ENCODE measurements at regions not wholly inside any gene's neighbourhood (a gene's known extent, or its start where the extent isn't known, plus 50 kb on each side); places are given as distances from the start of the nearest gene placed in this dataset.
"Not testable (repeated sequence)": the region's sequence is repeated elsewhere in the genome, so short reads cannot be mapped to it uniquely, and the experiment has no call there.

- not testable (repeated sequence) for DNase-seq (ENCODE audit: low read depth, low spot score)
These were observed 79.6 kb upstream of the SLC6A11 start for GRCh38 chr3:10736444-10736843.

- no peak for DNase-seq (ENCODE audit: low read depth, low spot score)
These were observed 78.2 kb upstream of the SLC6A11 start for GRCh38 chr3:10737785-10738184.

GRCh38 chr3:10738688-10739372, 77.2 kb upstream of the SLC6A11 start:
- DNase-seq (ENCODE audit: low read depth, low spot score) = peak; percentile 75

GRCh38 chr3:10740954-10741353, 75.1 kb upstream of the SLC6A11 start:
- no peak for DNase-seq (ENCODE audit: low read depth, low spot score)

DNA sequence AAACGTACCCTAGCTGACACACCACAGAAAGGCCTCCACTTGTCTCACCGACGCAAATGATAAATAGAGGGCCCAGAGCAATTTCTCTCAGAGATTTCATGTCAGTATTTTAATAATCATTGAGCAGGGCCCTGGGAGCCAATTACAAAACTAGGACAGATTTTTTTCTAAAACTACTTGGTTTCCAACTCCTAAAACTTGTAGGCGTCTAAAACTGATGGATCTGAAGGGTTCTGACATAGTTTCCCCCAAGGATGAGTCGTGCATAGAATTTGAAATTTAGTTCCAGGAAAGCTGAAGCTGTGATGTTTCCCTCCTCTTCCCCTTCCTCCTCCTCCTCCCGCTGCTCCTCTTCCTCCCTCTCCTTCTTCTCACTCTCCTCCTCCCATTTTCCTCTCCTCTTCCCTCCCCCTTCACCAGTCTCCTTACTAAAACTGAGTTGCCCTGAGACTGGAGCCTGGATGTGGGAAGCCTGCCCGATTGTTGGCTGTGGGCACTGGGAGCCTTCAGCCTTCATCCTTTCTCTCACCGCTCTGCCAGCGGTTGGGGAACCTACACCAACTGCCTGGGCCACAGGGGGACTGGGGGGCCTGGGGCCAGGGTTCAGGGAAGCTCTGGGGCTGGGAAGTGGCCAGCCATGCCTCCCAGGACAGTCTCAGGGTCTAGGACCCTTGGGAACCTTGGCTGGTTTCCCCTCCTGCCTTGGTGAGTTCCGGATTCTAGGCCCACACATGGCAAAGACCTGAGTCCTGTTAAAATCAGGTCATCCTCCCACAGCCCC, 73.9 kb upstream of the SLC6A11 start:
- no peak for DNase-seq (ENCODE audit: low read depth, low spot score)

- DNase-seq (ENCODE audit: low read depth, low spot score) = no peak
These were observed 72.5 kb upstream of the SLC6A11 start for GRCh38 chr3:10743366-10744097.

DNA sequence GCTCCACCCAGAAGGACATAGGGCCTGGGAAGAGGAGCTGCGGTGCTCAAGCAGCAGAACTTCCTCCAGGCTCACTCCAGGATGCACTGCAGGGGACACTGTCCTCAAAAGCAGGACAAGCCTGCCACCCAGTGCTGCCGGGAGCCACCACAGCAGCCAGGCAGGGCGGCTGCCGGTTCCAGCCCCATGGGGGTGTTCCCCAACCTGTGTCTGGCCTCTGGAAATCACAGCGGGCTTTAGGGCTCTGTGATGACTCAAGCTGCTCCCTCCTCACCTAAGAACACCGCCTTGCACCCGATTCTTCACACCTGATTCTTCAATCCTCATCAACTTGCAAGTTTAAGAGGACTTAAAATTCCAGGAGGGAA, 71.9 kb upstream of the SLC6A11 start:
- no peak for DNase-seq (ENCODE audit: low read depth, low spot score)

GRCh38 chr3:10745392-10745791, 70.6 kb upstream of the SLC6A11 start:
- DNase-seq (ENCODE audit: low read depth, low spot score) = no peak

DNA sequence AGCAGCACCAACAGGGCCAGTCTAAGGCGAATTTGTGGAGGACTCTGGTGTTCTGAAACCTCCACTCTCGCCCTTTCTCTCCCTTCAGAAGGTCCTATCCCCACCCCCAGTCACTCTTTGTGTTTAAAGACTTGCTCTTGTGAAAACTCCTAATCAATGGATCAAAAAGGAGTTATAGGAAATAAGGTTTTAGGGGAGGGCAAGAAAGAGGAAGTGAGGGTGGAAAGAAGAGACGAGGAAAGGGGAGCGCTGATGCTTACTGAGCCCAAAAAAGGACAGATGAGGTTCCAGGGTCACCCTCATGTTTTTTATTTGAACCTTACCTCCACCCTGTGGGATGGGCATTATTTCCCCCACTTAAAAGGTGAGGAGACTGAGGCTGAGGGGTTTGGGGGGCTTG, 70.0 kb upstream of the SLC6A11 start:
- DNase-seq (ENCODE audit: low read depth, low spot score) = no peak

DNA sequence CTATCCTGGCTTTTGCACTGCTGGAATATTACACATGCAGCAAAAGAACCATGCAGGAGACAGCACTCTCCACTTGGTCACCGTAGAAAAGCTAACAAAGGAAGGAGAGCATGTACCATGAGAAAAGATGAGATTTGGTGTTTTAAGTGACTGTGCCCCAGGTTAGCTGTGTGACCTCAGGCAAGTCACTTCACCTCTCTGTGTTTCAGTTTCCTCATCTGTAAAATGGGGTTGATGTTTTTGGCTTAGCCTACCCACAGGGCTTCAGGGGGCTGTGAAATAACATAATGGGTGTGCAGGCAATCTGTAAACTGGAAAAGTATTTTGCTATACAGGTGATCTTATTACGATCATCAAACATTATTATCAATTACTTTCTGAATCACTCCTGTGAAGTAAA, 69.3 kb upstream of the SLC6A11 start:
- no peak for DNase-seq (ENCODE audit: low read depth, low spot score)

GRCh38 chr3:10747341-10747740, 68.7 kb upstream of the SLC6A11 start:
- DNase-seq (ENCODE audit: low read depth, low spot score) = no peak

DNA sequence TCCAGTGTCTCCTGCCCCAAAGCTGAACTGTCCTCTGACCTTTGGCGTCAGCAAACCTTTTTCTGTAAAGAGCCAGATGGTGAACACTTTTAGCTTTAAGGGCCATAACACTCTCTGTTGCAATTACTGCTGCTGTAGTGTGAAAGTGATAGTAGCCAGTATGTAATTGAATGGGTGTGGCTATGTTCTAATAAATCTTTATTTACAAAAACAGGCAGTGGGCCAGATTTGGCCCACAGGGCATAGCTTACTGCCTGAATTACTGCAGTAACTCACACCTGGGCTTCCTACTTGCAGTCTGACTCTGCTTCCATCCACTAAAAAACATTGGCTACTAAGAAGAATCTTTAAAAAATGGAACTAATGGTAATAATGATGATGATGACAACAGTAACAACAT, 68.0 kb upstream of the SLC6A11 start:
- DNase-seq (ENCODE audit: low read depth, low spot score) = no peak

DNA sequence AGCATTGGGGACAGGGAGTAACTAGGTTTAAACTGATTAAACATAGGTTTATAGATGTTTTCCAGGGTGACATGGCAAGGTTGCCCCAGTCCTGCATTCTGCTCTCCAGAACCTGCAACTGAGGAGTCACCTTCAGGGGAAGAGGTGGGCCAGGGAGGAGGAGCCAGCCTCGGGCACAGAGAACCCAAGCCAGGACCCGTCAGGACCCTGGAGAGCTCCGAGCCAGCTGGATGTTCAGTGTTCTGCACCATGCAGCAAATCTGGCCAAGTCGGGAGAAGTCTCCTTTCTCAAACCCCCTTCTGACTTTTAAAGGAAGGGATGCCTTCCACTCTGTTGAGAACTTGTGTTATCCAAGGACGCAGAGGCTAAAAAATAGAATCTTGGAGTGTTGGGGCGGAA, 62.1 kb upstream of the SLC6A11 start:
- no peak for DNase-seq (ENCODE audit: low read depth, low spot score)

- DNase-seq (ENCODE audit: low read depth, low spot score) = no peak
These were observed 59.5 kb upstream of the SLC6A11 start for GRCh38 chr3:10756546-10756945.

DNA sequence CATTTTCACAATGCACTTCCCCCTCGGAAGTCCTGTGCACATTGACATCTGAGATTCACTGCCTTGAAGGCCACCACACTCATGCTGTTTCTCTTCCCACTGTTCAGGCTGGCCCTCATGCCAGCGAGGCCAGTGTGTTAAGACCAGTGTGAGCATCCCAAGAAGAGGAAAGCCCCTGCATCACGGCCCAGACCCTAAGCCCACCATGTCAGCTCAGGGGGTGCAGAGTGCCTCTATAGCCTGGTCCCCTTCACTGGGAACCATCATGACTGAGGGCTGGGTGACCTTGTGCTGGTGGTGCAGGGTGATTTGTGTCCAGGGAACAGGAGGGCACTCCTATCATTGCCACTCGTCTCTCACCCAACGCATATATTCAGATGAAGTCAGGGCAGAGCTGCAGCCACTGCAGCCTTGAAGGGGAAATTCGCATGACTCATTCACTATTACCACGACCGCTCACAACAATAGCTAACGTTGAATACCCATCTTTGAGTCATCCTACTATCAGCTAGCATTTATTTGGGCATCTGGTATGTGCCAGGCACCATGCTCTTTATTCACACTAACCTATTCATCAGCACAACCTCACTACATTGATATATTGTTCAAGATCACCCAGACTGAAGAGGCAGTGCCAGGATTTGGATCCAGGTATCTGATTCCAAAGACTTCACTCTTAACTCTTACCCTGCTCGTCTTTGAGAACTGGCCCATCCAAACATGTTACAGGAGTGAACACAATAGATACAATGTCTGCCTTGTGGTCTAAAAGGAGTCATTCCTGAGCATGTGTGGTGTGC, 58.8 kb upstream of the SLC6A11 start:
- DNase-seq (ENCODE audit: low read depth, low spot score) = no peak

GRCh38 chr3:10757821-10758130, 58.3 kb upstream of the SLC6A11 start:
- no peak for DNase-seq (ENCODE audit: low read depth, low spot score)

DNA sequence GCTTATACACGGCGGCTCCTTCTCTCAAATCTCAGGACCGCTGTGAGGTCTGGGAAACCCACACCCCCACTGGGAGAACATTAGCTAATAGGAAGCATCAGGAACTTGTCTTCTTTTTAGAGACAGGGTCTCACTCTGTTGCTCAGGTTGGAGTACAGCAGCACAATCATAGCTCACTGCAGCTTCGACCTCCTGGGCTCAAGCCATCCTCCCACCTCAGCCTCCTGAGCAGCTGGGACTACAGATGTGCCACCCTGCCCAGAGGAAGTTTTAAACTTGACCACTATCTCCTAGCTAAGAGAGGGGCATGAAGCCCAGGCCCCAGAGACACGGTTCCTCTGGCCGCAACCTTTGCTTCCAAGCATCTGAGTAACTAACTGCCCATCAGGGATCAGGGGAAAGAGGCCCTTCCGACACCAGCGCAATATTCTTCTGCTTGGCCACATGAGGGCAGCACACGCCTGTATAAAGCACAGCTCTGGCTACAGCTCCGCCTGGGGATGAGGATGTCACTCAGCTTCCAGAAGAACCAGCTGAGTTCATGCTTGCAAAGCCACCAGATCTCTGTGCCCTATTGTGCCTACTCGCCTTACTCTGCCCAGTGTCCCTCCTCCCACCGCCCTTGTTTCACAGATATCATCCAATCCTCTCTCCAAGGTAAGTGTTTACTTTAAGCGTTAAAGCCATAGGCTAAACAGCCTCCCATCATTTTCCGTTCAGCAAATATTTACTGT, 57.6 kb upstream of the SLC6A11 start:
- no peak for DNase-seq (ENCODE audit: low read depth, low spot score)

- DNase-seq (ENCODE audit: low read depth, low spot score) = no peak
These were observed 56.5 kb upstream of the SLC6A11 start for GRCh38 chr3:10759495-10759894.

- DNase-seq (ENCODE audit: low read depth, low spot score) = no peak
These were observed 55.8 kb upstream of the SLC6A11 start for GRCh38 chr3:10760199-10760598.

- no peak for DNase-seq (ENCODE audit: low read depth, low spot score)
These were observed 54.4 kb upstream of the SLC6A11 start for GRCh38 chr3:10761583-10761982.

DNA sequence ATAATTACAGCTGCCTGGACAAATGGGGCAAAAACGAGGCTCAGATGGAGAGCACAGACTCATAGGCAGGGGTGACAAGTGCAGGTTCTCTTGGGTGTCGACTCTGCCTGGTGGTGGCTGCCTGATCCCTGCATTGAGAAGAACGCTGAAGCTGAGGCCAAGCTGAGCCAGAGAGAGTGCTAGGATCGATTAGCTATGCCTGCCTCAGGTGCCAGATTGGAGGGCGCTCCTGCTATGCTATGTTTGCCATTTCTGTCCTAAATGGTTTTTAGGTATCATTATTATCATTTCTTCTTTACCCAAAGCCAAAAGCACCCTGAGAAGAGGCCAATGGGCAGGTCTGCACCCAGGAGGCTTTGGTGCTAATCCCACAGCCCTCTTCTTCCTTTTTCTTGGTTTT, 53.9 kb upstream of the SLC6A11 start:
- DNase-seq (ENCODE audit: low read depth, low spot score) = no peak
